ENCODE measurements at regions not wholly inside any gene's neighbourhood (a gene's known extent, or its start where the extent isn't known, plus 50 kb on each side); places are given as distances from the start of the nearest gene placed in this dataset.

GRCh38 chr5:119930490-119930889, 301.1 kb downstream of the FAM170A start:
- intact Hi-C loops (cut with DNase I) = no loop called here
- no peak for DNase-seq

GRCh38 chr5:119943148-119943547, 313.8 kb downstream of the FAM170A start:
- Histone ChIP-seq H3K9me3 (ENCODE audit: control insufficient read depth in 2 of 3, insufficient read depth in 1 of 3, low read length in 3 of 3) (no peaks in the 10 kb centered on the region), H3K27ac (ENCODE audit: low read depth in 2 of 2, low read length in 2 of 2) (no peak overlapping the region), H3K4me3 (ENCODE audit: low read length in 3 of 3) (no peak overlapping the region), H3K27me3 (ENCODE audit: control insufficient read depth, insufficient read depth, low read length) (no peaks in the 10 kb centered on the region), H3K4me1 (ENCODE audit: control insufficient read depth in 2 of 3, insufficient read depth in 2 of 3, low read depth in 1 of 3, low read length in 3 of 3) (no peaks in the 10 kb centered on the region), H3K36me3 (ENCODE audit: control insufficient read depth in 2 of 3, insufficient read depth in 3 of 3, low read length in 3 of 3) (no peaks in the 10 kb centered on the region), H3K9ac (ENCODE audit: low read length in 3 of 3) (no peak overlapping the region)
- FAIRE-seq = no peak
- DNase-seq = peak in 1 of 5 donors; percentile 5
- intact Hi-C loops (cut with DNase I) = no loop called here
- TF ChIP-seq CTCF (IDR thresholded peaks at IDR 0.05; ENCODE audit: borderline replicate concordance, extremely low read depth, insufficient read depth) = no peak

More at GRCh38 chr5:119930490-119930889, 301.1 kb downstream of the FAM170A start:
- Histone ChIP-seq H3K27ac (ENCODE audit: low read depth in 2 of 2, low read length in 2 of 2) (no peak overlapping the region), H3K27me3 (ENCODE audit: control insufficient read depth, insufficient read depth, low read length) (no peaks in the 10 kb centered on the region), H3K4me1 (ENCODE audit: control insufficient read depth in 2 of 3, insufficient read depth in 2 of 3, low read depth in 1 of 3, low read length in 3 of 3) (no peaks in the 10 kb centered on the region), H3K9me3 (ENCODE audit: control insufficient read depth in 2 of 3, insufficient read depth in 1 of 3, low read length in 3 of 3) (no peaks in the 10 kb centered on the region), H3K9ac (ENCODE audit: low read length in 3 of 3) (no peak overlapping the region), H3K36me3 (ENCODE audit: control insufficient read depth in 2 of 3, insufficient read depth in 3 of 3, low read length in 3 of 3) (no peaks in the 10 kb centered on the region), H3K4me3 (ENCODE audit: low read length in 3 of 3) (no peak overlapping the region)
- no peak for FAIRE-seq
- no peak for TF ChIP-seq CTCF (IDR thresholded peaks at IDR 0.05; ENCODE audit: borderline replicate concordance, extremely low read depth, insufficient read depth)

GRCh38 chr5:119945691-119946090, 316.3 kb downstream of the FAM170A start:
- Histone ChIP-seq H3K4me3 (ENCODE audit: low read length in 3 of 3) (no peak overlapping the region), H3K27ac (ENCODE audit: low read depth in 2 of 2, low read length in 2 of 2) (no peak overlapping the region), H3K27me3 (ENCODE audit: control insufficient read depth, insufficient read depth, low read length) (no peaks in the 10 kb centered on the region), H3K9me3 (ENCODE audit: control insufficient read depth in 2 of 3, insufficient read depth in 1 of 3, low read length in 3 of 3) (no peaks in the 10 kb centered on the region), H3K36me3 (ENCODE audit: control insufficient read depth in 2 of 3, insufficient read depth in 3 of 3, low read length in 3 of 3) (no peaks in the 10 kb centered on the region), H3K9ac (ENCODE audit: low read length in 3 of 3) (no peak overlapping the region), H3K4me1 (ENCODE audit: control insufficient read depth in 2 of 3, insufficient read depth in 2 of 3, low read depth in 1 of 3, low read length in 3 of 3) (no peaks in the 10 kb centered on the region)
- intact Hi-C loops (cut with DNase I) = no loop called here
- no peak for TF ChIP-seq CTCF (IDR thresholded peaks at IDR 0.05; ENCODE audit: borderline replicate concordance, extremely low read depth, insufficient read depth)
- FAIRE-seq (no peak), DNase-seq (no peak)

GRCh38 chr5:119948162-119948561, 318.8 kb downstream of the FAM170A start:
- Histone ChIP-seq H3K9me3 (ENCODE audit: control insufficient read depth in 2 of 3, insufficient read depth in 1 of 3, low read length in 3 of 3) (no peaks in the 10 kb centered on the region), H3K4me1 (ENCODE audit: control insufficient read depth in 2 of 3, insufficient read depth in 2 of 3, low read depth in 1 of 3, low read length in 3 of 3) (no peaks in the 10 kb centered on the region), H3K9ac (ENCODE audit: low read length in 3 of 3) (no peak overlapping the region), H3K4me3 (ENCODE audit: low read length in 3 of 3) (no peak overlapping the region), H3K27ac (ENCODE audit: low read depth in 2 of 2, low read length in 2 of 2) (no peak overlapping the region), H3K27me3 (ENCODE audit: control insufficient read depth, insufficient read depth, low read length) (no peaks in the 10 kb centered on the region), H3K36me3 (ENCODE audit: control insufficient read depth in 2 of 3, insufficient read depth in 3 of 3, low read length in 3 of 3) (no peaks in the 10 kb centered on the region)
- no peak for TF ChIP-seq CTCF (IDR thresholded peaks at IDR 0.05; ENCODE audit: borderline replicate concordance, extremely low read depth, insufficient read depth)
- intact Hi-C loops (cut with DNase I) = no loop called here
- DNase-seq (no peak), FAIRE-seq (no peak)
